CD4-positive, alpha-beta memory T cell (primary cell): ENCODE measurements at regions not wholly inside any gene's neighbourhood (a gene's known extent, or its start where the extent isn't known, plus 50 kb on each side); places are given as distances from the start of the nearest gene placed in this dataset.

Experiments used
- CTCF ChIA-PET: fragments of 350-600 bp; sonication (Branson Sonifier 250); formaldehyde crosslinking; loops from one replicate; lab custom pipeline; 2021; ENCODE audit warnings: inconsistent platforms; ENCODE audit not compliant: partially characterized antibody; lab: Charles Lee
- POLR2A ChIA-PET: fragments of 350-600 bp; sonication (Branson Sonifier 250); formaldehyde crosslinking; loops from one replicate; lab custom pipeline; 2021; ENCODE audit not compliant: partially characterized antibody; lab: Charles Lee
- DNase-seq, 5 donors: peaks; one replicate each; pipeline versions ENCODE4 v3.0.0 to v3.0.0-alpha.2; 2020 to 2022; ENCODE audit warnings: mixed read lengths in 1 of 5
- H3K27ac ChIP-seq: one replicate; pipeline ENCODE4 v1.7.0; 2013; ENCODE audit warnings: low read depth, low read length
- H3K27me3 ChIP-seq: 2 replicates; pipeline ENCODE4 v1.7.0; 2013; ENCODE audit warnings: mild to moderate bottlenecking, low read length, moderate library complexity; ENCODE audit not compliant: insufficient read depth
- H3K36me3 ChIP-seq: 2 replicates; pipeline ENCODE4 v1.7.0; 2013; ENCODE audit warnings: mild to moderate bottlenecking, low read length, moderate library complexity; ENCODE audit not compliant: insufficient read depth
- H3K4me1 ChIP-seq: 2 replicates; pipeline ENCODE4 v1.7.0; 2013; ENCODE audit warnings: mild to moderate bottlenecking, low read length, moderate library complexity; ENCODE audit not compliant: insufficient read depth
- H3K4me3 ChIP-seq, 2 donors: one replicate each; pipeline ENCODE4 v1.7.0; 2013; ENCODE audit warnings: low read length in 2 of 2, mild to moderate bottlenecking in 1 of 2
- H3K9me3 ChIP-seq, 2 donors: one replicate each; pipeline ENCODE4 v1.7.0; 2013; ENCODE audit warnings: low read length in 2 of 2, control low read depth in 1 of 2; ENCODE audit not compliant: control insufficient read depth in 1 of 2
- H3K27ac Mint-ChIP-seq, 7 donors: one replicate each; pipeline ENCODE4 v1.8.0; 2020 to 2021; ENCODE audit warnings: mixed read lengths in 7 of 7, mild to moderate bottlenecking in 6 of 7, inconsistent platforms in 3 of 7, moderate library complexity in 3 of 7
- H3K27me3 Mint-ChIP-seq, 2 donors: one replicate each; pipeline ENCODE4 v1.8.0; 2020 to 2021; ENCODE audit warnings: mixed read lengths in 2 of 2
- H3K36me3 Mint-ChIP-seq, 2 donors: one replicate each; pipeline ENCODE4 v1.8.0; 2020 to 2021; ENCODE audit warnings: mixed read lengths in 2 of 2, inconsistent platforms in 1 of 2, mild to moderate bottlenecking in 1 of 2
- H3K4me1 Mint-ChIP-seq, 4 donors: one replicate each; pipeline ENCODE4 v1.8.0; 2020 to 2021; ENCODE audit warnings: mixed read lengths in 4 of 4, mild to moderate bottlenecking in 1 of 4
- H3K4me3 Mint-ChIP-seq, 8 donors: one replicate each; pipeline ENCODE4 v1.8.0; 2020 to 2021; ENCODE audit warnings: mixed read lengths in 8 of 8, mild to moderate bottlenecking in 7 of 8, moderate library complexity in 6 of 8, inconsistent platforms in 3 of 8
- H3K9me3 Mint-ChIP-seq, 8 donors: one replicate each; pipeline ENCODE4 v1.8.0; 2020 to 2021; ENCODE audit warnings: mixed read lengths in 8 of 8, mild to moderate bottlenecking in 5 of 8, inconsistent platforms in 3 of 8, moderate library complexity in 1 of 8
- intact Hi-C: fragments of 100-400 bp; cut with micrococcal nuclease; formaldehyde crosslinking; loops from one replicate; pipeline ENCODE4 v1.15.1; 2023

DNA sequence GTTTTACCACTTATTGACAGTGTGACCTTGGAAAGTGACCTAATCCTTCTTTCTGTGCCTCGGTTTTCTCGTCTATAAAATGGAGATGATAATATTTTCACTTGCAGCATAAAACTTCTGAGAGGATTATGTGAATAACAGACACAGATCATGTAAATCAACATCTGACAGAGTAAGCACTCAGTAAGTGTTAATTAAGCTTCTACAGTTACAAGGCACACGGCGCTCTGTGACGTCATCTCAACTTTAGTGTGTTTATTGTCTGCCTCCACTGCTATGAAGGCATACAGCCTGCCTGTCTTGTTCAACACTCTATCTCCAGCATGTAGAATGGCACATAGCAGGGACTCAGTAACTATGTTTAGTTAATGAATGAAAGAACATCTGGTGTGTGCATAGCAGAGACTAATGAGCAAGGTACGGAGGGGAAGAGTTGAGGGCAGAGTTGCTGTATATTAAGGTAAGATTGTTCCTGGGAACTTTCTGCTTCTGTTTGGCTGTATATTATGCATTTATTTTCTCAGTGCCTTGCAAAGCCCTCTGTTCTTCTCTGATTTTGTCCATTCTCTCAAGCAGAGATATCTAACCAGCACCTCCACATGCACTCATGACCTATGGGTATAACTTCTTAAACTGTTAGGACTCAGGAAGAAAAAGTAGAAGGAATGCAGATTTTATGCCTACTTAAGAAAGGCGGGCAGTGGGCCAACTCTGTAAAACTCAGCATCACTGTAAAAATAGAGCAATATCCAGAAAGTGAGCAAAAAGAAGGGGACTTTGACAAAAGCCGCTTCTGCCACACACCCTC lies 66.4 kb upstream of the STMND1 start:
- Histone ChIP-seq H3K4me3 (no peak overlapping the region), H3K27me3 (no peaks in the 10 kb centered on the region), H3K36me3 (no peaks in the 10 kb centered on the region), H3K4me1 (no peaks in the 10 kb centered on the region), H3K9me3 (no peaks in the 10 kb centered on the region), H3K27ac (no peak overlapping the region)
- no peak for DNase-seq
- H3K27me3 Mint-ChIP-seq: peaks cover 8 to 11% of the 10 kb centered on the region in 2 donors
- POLR2A ChIA-PET: no interaction called here
- H3K27ac Mint-ChIP-seq: no peak overlapping the region
- H3K9me3 Mint-ChIP-seq: peaks cover 0 to 4% (median 0%) of the 10 kb centered on the region in 8 donors
- CTCF ChIA-PET: no interaction called here
- no peaks in the 10 kb centered on the region for H3K36me3 Mint-ChIP-seq
- H3K4me3 Mint-ChIP-seq: no peak overlapping the region
- no peaks in the 10 kb centered on the region for H3K4me1 Mint-ChIP-seq
- intact Hi-C loops: no loop called here

DNA sequence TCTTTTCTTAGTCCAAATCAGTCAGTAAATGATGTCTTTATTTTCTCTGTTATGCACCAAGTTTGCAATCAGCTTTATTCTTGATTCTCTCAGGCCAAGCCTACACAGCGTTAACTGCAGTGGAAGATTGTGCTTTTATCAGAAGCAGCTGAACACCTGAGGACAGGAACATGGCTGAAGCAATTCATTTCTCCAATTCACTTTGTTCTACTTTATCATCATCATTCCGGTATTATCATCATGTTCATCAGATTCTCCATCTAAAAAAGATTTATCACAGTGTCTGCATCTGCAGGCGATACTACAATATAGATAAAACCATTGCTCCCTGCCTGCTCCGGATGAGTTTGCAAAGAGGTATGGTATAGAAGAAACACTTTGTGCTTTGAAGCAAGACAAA lies 68.1 kb upstream of the STMND1 start:
- Mint-ChIP-seq H3K27me3 (peaks cover 9 to 11% of the 10 kb centered on the region in 2 donors), H3K4me3 (no peak overlapping the region), H3K9me3 (peaks cover 0 to 4% (median 0%) of the 10 kb centered on the region in 8 donors), H3K4me1 (no peaks in the 10 kb centered on the region), H3K27ac (no peak overlapping the region), H3K36me3 (no peaks in the 10 kb centered on the region)
- Histone ChIP-seq H3K4me1 (no peaks in the 10 kb centered on the region), H3K27ac (no peak overlapping the region), H3K36me3 (no peaks in the 10 kb centered on the region), H3K4me3 (no peak overlapping the region), H3K27me3 (no peaks in the 10 kb centered on the region), H3K9me3 (no peaks in the 10 kb centered on the region)
- CTCF ChIA-PET: no interaction called here
- DNase-seq: no peak
- intact Hi-C loops: no loop called here
- POLR2A ChIA-PET: interaction anchor here (0.7 kb wide), 1 partner anchor 128 kb away, joined by 3 read pairs; no protein-coding TSS in a partner anchor

DNA sequence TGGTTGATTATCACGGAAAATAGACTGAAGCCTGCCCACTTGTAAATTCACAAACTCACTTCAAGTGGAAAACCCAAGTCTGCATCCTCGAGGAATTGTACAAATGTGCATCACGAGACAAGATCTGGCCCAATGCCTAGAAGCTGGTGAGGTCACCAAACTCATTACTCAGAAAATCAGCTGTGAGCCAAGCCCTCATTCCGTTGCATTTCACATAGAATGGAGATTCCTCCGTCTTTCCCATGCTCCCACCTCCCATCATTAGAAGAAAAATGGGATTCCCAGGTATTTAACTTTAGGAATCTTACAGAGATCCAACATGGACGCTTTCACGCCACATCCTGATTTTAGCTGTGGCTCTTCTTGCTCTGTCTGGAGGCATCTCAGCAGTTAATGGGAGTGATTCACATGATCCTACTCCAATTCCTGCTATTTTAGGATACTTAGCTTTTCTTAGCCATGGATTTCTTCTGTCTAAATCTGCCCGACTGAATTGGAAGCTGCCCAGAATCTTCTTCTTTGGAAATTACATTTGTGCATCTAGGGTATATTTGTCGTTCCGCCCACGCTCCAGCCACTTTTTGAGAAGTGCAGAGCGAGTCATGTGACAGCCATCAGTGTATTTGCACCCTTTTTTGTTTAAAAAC lies 68.7 kb upstream of the STMND1 start:
- Mint-ChIP-seq H3K36me3 (no peaks in the 10 kb centered on the region), H3K9me3 (peaks cover 0 to 4% (median 0%) of the 10 kb centered on the region in 8 donors), H3K4me1 (no peaks in the 10 kb centered on the region), H3K4me3 (no peak overlapping the region), H3K27ac (no peak overlapping the region), H3K27me3 (peaks cover 9 to 12% of the 10 kb centered on the region in 2 donors)
- no peak for DNase-seq
- H3K27ac ChIP-seq: no peak overlapping the region
- H3K9me3 ChIP-seq: no peaks in the 10 kb centered on the region
- H3K36me3 ChIP-seq: no peaks in the 10 kb centered on the region
- POLR2A ChIA-PET: interaction anchor here (0.7 kb wide), 1 partner anchor 127 kb away, joined by 3 read pairs; no protein-coding TSS in a partner anchor
- intact Hi-C loops: no loop called here
- CTCF ChIA-PET: no interaction called here
- H3K4me1 ChIP-seq: no peaks in the 10 kb centered on the region
- no peaks in the 10 kb centered on the region for H3K27me3 ChIP-seq
- H3K4me3 ChIP-seq: no peak overlapping the region

DNA sequence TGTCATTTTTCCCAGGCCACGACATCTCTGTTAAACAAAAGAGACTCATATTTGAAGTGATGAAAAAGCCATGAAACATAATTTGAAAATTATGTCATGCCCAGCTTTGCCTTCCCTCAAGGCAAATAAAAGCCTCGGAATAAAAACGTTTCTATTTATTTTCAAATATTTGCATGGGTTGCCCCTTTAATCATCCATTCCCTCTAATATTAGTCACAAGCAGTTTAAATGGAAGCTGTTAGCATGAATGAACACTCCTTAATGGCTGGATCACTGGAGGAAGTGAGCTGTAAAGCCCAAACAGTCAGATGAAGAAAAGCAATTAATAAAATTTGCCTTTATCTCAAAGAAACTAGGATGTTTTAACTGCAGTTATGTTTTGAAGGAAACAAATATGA lies 69.3 kb upstream of the STMND1 start:
- Mint-ChIP-seq H3K27ac (no peak overlapping the region), H3K4me1 (no peaks in the 10 kb centered on the region), H3K36me3 (no peaks in the 10 kb centered on the region), H3K9me3 (peaks cover 0 to 4% (median 0%) of the 10 kb centered on the region in 8 donors), H3K4me3 (no peak overlapping the region), H3K27me3 (peaks cover 7 to 11% of the 10 kb centered on the region in 2 donors)
- DNase-seq: no peak
- Histone ChIP-seq H3K36me3 (no peaks in the 10 kb centered on the region), H3K4me1 (no peaks in the 10 kb centered on the region), H3K9me3 (no peaks in the 10 kb centered on the region), H3K27ac (no peak overlapping the region), H3K4me3 (no peak overlapping the region), H3K27me3 (no peaks in the 10 kb centered on the region)
- POLR2A ChIA-PET: no interaction called here
- CTCF ChIA-PET: no interaction called here
- intact Hi-C loops: no loop called here

DNA sequence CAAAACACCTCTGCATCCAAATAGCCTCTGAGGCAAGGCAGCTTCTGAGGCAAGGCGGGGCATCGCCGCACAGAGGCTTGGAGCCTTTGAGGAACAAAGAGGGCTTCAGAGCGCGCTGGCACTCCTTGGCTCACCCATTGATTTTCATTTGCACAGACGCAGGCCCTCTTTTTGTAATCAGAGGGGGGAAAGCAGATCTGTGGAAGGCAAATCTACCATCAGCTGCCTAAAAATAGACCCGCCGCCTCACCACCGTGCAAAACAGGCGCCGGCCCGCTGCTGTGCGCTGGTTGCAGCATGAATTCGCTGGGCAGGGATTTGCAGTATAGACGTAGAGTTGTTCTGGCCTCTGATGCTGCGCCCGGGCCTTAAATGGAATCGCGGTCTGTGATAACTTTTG lies 69.9 kb upstream of the STMND1 start:
- Mint-ChIP-seq H3K27me3 (peaks cover 7 to 12% of the 10 kb centered on the region in 2 donors), H3K36me3 (no peaks in the 10 kb centered on the region), H3K4me3 (no peak overlapping the region), H3K27ac (no peak overlapping the region), H3K4me1 (no peaks in the 10 kb centered on the region), H3K9me3 (peaks cover 0 to 4% (median 0%) of the 10 kb centered on the region in 8 donors)
- Histone ChIP-seq H3K27me3 (no peaks in the 10 kb centered on the region), H3K4me1 (no peaks in the 10 kb centered on the region), H3K27ac (no peak overlapping the region), H3K36me3 (no peaks in the 10 kb centered on the region), H3K4me3 (no peak overlapping the region), H3K9me3 (no peaks in the 10 kb centered on the region)
- POLR2A ChIA-PET: no interaction called here
- CTCF ChIA-PET: no interaction called here
- no peak for DNase-seq
- intact Hi-C loops: no loop called here

DNA sequence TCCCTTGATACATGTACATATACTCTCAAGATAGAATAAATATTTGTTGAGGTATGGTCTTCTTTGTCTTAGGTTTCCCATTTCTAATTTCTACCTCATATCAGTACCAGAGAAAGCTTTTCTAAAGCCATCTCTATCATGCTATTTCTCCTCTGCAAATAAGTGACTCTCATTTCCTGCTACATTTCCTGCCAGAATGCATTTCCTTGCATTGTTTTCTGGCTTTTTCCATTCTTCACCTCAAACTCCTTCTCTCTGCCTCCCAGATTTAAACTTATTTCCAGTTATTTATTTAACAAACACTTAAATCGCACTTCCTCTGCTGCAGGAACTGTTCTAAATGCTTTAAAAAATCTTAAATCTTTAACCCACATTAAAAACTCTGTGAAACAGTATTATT lies 74.4 kb upstream of the STMND1 start:
- H3K4me3 ChIP-seq: no peak overlapping the region
- no peak overlapping the region for H3K27ac ChIP-seq
- Mint-ChIP-seq H3K27me3 (peaks cover 0 to 12% of the 10 kb centered on the region in 2 donors), H3K9me3 (peaks cover 0 to 17% (median 12%) of the 10 kb centered on the region in 8 donors), H3K27ac (no peak overlapping the region), H3K36me3 (peaks cover 0 to 4% of the 10 kb centered on the region in 2 donors), H3K4me1 (no peaks in the 10 kb centered on the region), H3K4me3 (no peak overlapping the region)
- no peaks in the 10 kb centered on the region for H3K27me3 ChIP-seq
- intact Hi-C loops: no loop called here
- no peaks in the 10 kb centered on the region for H3K4me1 ChIP-seq
- H3K36me3 ChIP-seq: no peaks in the 10 kb centered on the region
- ChIA-PET POLR2A (no interaction called here), CTCF (no interaction called here)
- H3K9me3 ChIP-seq: no peaks in the 10 kb centered on the region
- no peak for DNase-seq

DNA sequence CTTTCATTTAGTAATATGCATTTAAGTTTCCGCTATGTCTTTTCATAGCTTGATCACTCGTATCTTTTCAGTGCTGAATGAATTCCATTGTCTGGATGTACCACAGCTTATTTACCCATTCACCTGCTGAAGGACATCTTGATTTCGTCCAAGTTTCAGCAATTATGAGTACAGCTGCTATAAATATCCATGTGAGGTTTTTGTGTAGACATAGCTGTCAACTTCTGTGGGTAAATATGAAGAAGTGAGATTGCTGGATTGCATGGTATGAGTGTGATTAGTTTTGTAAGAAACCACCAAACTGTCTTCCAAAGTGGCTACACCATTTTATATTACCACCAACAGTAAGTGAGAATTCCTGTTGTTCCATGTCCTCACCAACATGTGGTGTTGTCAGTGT lies 79.2 kb upstream of the STMND1 start:
- Histone ChIP-seq H3K4me1 (no peaks in the 10 kb centered on the region), H3K27ac (no peak overlapping the region), H3K27me3 (no peaks in the 10 kb centered on the region), H3K36me3 (no peaks in the 10 kb centered on the region), H3K4me3 (no peak overlapping the region), H3K9me3 (no peaks in the 10 kb centered on the region)
- CTCF ChIA-PET: no interaction called here
- Mint-ChIP-seq H3K9me3 (peaks cover 0 to 17% (median 10%) of the 10 kb centered on the region in 8 donors), H3K27me3 (peaks cover 4% of the 10 kb centered on the region in 2 donors), H3K4me3 (no peak overlapping the region), H3K4me1 (no peaks in the 10 kb centered on the region), H3K36me3 (peaks cover 0 to 4% of the 10 kb centered on the region in 2 donors), H3K27ac (no peak overlapping the region)
- intact Hi-C loops: no loop called here
- no peak for DNase-seq
- POLR2A ChIA-PET: no interaction called here
